Neural cell (in vitro differentiated cells): ENCODE measurements at regions not wholly inside any gene's neighbourhood (a gene's known extent, or its start where the extent isn't known, plus 50 kb on each side); places are given as distances from the start of the nearest gene placed in this dataset.

Source experiments
- TF ChIP-seq, protein P1 (sequence below): fragments of 450-650 bp; IDR thresholded peaks from 2 replicates; pipeline ENCODE4 v1.5.1; 2014; ENCODE audit warnings: antibody characterized with exemption, mild to moderate bottlenecking, moderate library complexity; ENCODE audit not compliant: poor library complexity, severe bottlenecking
- TF ChIP-seq, protein P2 (sequence below): IDR thresholded peaks from 2 replicates; pipeline ENCODE4 v1.6.1; 2012; ENCODE audit warnings: borderline replicate concordance

GRCh38 chr18:41860987-41861386, 94.0 kb upstream of the PIK3C3 start:
- TF ChIP-seq, protein P1, sequence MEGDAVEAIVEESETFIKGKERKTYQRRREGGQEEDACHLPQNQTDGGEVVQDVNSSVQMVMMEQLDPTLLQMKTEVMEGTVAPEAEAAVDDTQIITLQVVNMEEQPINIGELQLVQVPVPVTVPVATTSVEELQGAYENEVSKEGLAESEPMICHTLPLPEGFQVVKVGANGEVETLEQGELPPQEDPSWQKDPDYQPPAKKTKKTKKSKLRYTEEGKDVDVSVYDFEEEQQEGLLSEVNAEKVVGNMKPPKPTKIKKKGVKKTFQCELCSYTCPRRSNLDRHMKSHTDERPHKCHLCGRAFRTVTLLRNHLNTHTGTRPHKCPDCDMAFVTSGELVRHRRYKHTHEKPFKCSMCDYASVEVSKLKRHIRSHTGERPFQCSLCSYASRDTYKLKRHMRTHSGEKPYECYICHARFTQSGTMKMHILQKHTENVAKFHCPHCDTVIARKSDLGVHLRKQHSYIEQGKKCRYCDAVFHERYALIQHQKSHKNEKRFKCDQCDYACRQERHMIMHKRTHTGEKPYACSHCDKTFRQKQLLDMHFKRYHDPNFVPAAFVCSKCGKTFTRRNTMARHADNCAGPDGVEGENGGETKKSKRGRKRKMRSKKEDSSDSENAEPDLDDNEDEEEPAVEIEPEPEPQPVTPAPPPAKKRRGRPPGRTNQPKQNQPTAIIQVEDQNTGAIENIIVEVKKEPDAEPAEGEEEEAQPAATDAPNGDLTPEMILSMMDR: no peak
- TF ChIP-seq, protein P2, sequence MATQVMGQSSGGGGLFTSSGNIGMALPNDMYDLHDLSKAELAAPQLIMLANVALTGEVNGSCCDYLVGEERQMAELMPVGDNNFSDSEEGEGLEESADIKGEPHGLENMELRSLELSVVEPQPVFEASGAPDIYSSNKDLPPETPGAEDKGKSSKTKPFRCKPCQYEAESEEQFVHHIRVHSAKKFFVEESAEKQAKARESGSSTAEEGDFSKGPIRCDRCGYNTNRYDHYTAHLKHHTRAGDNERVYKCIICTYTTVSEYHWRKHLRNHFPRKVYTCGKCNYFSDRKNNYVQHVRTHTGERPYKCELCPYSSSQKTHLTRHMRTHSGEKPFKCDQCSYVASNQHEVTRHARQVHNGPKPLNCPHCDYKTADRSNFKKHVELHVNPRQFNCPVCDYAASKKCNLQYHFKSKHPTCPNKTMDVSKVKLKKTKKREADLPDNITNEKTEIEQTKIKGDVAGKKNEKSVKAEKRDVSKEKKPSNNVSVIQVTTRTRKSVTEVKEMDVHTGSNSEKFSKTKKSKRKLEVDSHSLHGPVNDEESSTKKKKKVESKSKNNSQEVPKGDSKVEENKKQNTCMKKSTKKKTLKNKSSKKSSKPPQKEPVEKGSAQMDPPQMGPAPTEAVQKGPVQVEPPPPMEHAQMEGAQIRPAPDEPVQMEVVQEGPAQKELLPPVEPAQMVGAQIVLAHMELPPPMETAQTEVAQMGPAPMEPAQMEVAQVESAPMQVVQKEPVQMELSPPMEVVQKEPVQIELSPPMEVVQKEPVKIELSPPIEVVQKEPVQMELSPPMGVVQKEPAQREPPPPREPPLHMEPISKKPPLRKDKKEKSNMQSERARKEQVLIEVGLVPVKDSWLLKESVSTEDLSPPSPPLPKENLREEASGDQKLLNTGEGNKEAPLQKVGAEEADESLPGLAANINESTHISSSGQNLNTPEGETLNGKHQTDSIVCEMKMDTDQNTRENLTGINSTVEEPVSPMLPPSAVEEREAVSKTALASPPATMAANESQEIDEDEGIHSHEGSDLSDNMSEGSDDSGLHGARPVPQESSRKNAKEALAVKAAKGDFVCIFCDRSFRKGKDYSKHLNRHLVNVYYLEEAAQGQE: no peak
